HG03520 (cell line): ENCODE measurements at regions not wholly inside any gene's neighbourhood (a gene's known extent, or its start where the extent isn't known, plus 50 kb on each side); places are given as distances from the start of the nearest gene placed in this dataset.

Source experiments
- ATAC-seq: cut with Tn5 transposase; IDR thresholded peaks from one replicate; pipeline ENCODE4 v1.9.1; 2021; ENCODE audit warnings: mild to moderate bottlenecking, moderate library complexity; ENCODE audit not compliant: unreplicated experiment

DNA sequence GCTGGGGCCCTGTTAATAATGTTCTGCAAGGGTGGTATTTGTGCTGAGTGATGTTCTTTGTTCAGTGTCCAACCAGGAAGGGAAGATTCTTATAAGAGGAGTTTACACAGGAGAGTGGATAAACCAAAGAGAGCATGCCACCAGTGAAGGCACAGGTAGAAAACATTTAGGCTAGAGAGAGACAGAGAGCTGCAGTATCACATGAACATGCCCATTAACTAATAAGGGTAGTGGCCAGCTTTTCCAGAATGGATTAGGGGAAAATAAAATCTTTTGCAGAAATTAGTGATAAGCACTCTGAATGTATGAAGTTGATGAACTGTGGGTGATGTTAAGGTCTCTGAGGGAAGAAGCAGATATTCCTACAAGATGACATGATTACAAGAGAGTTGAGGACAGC lies 54.1 kb upstream of the PRLR start:
- no peak for ATAC-seq

- no peak for ATAC-seq
Measured at GRCh38 chr5:35282810-35283209, 52.5 kb upstream of the PRLR start.

GRCh38 chr5:35281613-35282012 lies 51.3 kb upstream of the PRLR start:
- ATAC-seq = no peak
